ENCODE measurements at regions not wholly inside any gene's neighbourhood (a gene's known extent, or its start where the extent isn't known, plus 50 kb on each side); places are given as distances from the start of the nearest gene placed in this dataset.

DNA sequence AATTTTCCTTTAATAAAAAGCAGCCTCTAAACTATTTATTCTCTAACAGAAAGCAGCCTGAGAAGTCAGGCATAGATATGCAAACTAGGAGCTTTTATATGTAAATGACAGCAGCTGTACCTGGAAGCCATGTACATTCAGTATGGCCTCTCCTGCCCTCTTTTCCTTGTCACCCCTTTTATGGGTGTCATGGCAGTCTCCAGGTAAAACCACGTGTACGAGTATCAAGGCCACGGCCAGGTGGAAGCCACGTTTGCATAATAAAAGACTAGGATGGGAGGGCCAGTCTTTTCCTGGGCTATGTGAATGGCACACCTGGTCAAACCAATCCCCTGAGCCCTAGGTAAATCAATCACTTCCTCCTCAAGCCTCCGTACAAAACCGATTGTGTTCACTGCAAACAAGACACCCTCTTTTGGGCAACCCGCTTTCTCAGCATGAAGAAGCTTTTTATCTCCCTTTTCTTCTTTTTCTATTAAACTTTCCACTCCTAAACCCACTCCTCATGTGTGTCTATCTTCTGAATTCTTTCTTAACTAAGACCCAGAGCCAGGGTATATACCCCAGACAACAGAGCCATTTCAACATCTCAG, 419.5 kb upstream of the CTNND2 start:
- no peak overlapping the region for H3K4me3 ChIP-seq (ENCODE audit: low read depth, low read length)

GRCh38 chr5:12322042-12322441, 417.8 kb upstream of the CTNND2 start:
- DNase-seq (ENCODE audit: low read depth): no peak
- TF ChIP-seq CTCF (conservative IDR thresholded peaks at IDR 0.05; ENCODE audit: low read depth, low read length): no peak

More for the DNA sequence above, 419.5 kb upstream of the CTNND2 start:
- DNase-seq (ENCODE audit: low read depth): no peak
- TF ChIP-seq CTCF (conservative IDR thresholded peaks at IDR 0.05; ENCODE audit: low read depth, low read length): no peak

DNA sequence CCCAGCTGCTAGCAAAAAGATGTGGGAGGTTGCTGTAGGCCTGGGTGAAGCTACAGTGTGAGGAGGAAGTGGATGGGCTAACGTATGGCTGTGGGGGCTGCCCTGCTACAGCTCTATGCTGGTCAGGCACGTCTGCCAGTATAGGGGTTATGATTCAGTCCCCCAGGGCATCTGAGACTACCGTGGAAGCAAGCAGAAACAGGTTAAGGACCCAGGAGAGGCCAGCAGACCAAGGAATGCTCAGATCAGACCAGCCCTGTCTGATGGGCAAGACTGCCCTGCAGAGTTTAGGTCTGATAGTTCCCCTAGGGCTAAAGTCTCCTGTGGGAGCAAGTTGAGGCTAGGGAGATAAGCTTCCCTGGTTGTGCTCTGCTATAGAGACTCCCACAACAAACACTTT, 416.1 kb upstream of the CTNND2 start:
- no peak overlapping the region for H3K4me3 ChIP-seq (ENCODE audit: low read depth, low read length)
- DNase-seq (ENCODE audit: low read depth): no peak
- TF ChIP-seq CTCF (conservative IDR thresholded peaks at IDR 0.05; ENCODE audit: low read depth, low read length): no peak

More at GRCh38 chr5:12322042-12322441, 417.8 kb upstream of the CTNND2 start:
- H3K4me3 ChIP-seq (ENCODE audit: low read depth, low read length): no peak overlapping the region

DNA sequence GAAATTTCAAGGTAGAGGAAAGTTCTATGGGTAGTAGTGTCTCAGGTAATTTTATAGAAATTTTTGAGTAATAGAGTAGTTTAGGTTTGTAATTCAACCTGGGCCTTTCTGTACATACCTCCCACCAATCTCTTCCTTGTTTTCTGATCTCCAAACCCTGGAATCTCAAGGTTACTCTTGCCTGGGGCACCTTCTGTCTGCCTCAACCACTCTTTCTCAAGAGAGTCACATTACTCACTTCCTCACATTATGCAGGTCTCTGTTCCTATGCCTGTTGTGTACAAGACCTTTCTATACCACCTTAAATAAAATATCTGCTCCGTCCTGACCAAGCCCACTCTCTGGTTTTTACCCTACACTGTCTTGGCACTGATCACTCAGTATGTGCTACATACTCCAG, 412.6 kb upstream of the CTNND2 start:
- no peak for TF ChIP-seq CTCF (conservative IDR thresholded peaks at IDR 0.05; ENCODE audit: low read depth, low read length)
- no peak for DNase-seq (ENCODE audit: low read depth)
- H3K4me3 ChIP-seq (ENCODE audit: low read depth, low read length): no peak overlapping the region

GRCh38 chr5:12315461-12315860, 411.2 kb upstream of the CTNND2 start:
- H3K4me3 ChIP-seq (ENCODE audit: low read depth, low read length): no peak overlapping the region
- no peak for TF ChIP-seq CTCF (conservative IDR thresholded peaks at IDR 0.05; ENCODE audit: low read depth, low read length)
- no peak for DNase-seq (ENCODE audit: low read depth)

GRCh38 chr5:12313602-12314001, 409.4 kb upstream of the CTNND2 start:
- DNase-seq (ENCODE audit: low read depth): no peak
- no peak for TF ChIP-seq CTCF (conservative IDR thresholded peaks at IDR 0.05; ENCODE audit: low read depth, low read length)
- H3K4me3 ChIP-seq (ENCODE audit: low read depth, low read length): no peak overlapping the region

DNA sequence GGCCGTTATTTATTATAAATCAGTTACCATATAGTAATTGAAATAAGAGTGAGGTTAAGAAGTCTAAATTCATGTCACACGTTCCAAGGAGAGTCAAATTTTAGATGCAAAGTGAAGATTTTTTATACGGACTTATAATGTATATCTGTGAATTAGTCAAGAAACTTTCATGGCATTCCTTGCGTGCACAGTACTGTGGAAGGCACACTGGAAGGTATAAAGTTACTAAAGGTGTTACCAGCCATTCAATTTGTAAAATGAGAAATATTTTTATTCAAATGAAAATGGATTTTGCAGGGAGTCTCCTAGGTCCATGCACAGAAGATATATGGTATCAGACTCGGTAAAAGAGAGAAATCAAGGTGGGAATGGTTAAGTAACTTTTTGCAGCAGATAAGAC, 408.1 kb upstream of the CTNND2 start:
- DNase-seq (ENCODE audit: low read depth): no peak
- TF ChIP-seq CTCF (conservative IDR thresholded peaks at IDR 0.05; ENCODE audit: low read depth, low read length): no peak

More for the DNA sequence above, 408.1 kb upstream of the CTNND2 start:
- no peak overlapping the region for H3K4me3 ChIP-seq (ENCODE audit: low read depth, low read length)
